GM21447 (cell line): ENCODE measurements at regions not wholly inside any gene's neighbourhood (a gene's known extent, or its start where the extent isn't known, plus 50 kb on each side); places are given as distances from the start of the nearest gene placed in this dataset.
"Not testable (repeated sequence)": the region's sequence is repeated elsewhere in the genome, so short reads cannot be mapped to it uniquely, and the experiment has no call there.

Experiments
- ATAC-seq: cut with Tn5 transposase; IDR thresholded peaks from one replicate; pipeline ENCODE4 v1.9.1; 2021; ENCODE audit not compliant: unreplicated experiment

DNA sequence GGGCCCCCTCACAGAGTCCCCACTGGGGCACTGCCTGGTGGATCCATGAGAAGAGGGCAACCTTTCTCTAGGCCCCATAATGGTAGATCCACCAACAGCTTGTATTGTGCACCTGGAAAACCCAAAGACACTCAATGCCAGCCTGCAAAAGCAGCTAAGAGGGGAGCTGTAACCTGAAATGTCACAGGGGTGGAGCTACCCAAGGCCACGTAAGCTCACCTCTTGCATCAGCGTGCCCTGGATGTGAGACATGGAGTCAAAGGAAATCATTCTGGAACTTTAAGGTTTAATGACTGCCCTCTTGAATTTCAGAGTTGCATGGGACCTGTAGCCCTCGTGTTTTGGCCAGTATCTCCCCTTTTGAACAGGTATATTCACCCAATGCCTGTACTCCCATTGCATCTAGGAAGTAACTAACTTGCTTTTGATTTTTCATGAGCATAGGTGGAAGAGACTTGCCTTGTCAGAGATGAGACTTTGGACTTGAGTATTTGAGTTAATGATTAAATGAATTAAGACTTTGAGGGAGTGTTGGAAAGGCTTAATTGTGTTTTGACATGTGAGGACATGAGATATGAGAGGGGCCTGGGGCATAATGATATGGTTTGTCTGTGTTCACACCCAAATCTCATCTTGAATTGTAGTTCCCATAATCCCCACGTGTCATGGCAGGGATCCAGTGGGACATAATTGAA lies 900.9 kb upstream of the ROBO1 start:
- ATAC-seq = no peak

DNA sequence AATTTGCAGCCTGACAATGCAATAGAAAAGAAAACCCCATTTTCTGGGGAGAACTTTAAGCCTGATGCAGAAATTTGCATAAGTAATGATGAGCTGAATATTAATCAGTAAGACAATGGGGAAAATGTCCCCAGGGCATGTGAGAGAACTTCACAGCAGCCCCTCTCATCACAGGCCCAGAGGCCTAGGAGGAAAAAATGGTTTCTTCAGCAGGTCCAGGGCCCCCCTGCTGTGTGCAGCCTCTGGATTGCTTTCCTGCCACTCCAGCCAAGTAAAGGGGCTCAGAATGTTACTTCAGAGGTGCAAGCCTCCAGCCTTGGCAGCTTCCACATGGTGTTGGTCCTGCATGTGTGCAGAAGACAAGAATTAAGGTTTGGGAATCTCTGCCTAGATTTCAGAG lies 900.3 kb upstream of the ROBO1 start:
- no peak for ATAC-seq

DNA sequence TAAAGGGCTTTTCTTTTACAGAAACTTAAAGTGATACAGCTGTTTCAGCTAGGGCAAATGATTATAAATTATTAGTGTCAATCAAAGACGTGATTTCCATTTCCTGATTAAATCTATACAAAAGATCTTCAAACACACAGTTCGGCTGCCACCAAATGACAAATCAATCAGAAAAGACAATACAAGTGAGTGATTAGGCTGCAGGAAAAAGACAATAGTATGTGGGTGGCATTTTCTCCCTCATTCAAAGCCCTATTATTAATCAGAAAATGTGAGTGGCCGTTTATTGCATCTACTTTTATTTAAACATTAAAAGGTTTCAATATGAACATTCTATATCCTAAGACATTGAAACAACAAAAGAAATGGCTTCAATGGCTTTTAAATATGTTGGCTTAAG lies 895.6 kb upstream of the ROBO1 start:
- no peak for ATAC-seq

DNA sequence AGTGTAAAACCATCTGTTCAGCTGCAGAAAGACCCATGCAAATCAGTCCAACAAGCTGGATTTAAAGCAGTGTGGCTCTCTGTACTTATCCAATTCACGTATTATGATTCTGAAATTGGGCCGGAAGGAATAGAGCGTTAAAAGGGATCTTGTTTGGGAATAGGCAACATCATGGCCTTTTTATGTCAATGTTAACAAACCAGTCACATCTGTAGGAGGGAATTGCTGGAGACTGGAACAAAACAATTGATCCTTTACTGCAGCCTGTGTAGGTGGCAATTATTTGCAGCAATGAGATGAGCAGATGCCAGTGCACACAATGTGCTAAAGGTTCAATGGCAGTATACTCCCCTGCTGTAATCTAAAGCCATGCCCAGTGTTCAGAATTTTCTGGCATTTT lies 887.4 kb upstream of the ROBO1 start:
- no peak for ATAC-seq

DNA sequence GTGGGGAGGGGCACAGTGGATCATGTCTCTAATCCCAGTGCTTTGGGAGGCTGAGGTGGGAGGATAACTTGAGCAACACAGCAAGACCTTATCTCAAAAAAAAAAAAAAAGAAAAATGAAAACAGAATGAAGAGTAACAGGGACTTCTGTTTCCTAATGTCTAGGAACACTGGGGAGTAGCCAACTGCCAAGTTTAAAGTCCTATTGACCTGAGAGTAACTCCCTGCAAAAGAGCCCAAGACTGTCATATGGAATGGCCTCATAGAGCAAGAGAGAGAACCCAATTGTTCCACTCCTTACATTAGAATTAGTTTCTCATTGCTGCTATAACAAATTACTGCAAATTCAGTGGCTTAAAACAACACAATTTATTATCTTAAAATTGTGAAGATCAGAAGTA lies 881.4 kb upstream of the ROBO1 start:
- no peak for ATAC-seq

DNA sequence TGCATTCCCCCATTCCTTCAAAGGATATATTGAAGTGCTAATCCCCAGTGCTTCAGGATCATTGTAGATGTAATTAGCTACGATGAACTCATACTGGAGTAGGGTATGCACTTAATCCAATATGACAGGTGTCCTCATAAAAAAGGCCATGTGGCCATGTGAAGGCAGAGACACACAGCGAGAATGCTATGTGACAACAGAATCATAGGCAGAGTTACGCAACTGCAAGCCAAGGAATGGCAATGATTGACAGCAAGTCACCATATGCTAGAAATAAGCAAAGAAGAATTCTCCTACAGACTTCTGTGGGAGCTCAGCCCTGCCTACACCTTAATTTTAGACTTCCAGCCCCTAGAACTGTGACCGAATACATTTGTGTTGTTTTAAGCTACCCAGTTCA lies 875.6 kb upstream of the ROBO1 start:
- ATAC-seq = no peak

DNA sequence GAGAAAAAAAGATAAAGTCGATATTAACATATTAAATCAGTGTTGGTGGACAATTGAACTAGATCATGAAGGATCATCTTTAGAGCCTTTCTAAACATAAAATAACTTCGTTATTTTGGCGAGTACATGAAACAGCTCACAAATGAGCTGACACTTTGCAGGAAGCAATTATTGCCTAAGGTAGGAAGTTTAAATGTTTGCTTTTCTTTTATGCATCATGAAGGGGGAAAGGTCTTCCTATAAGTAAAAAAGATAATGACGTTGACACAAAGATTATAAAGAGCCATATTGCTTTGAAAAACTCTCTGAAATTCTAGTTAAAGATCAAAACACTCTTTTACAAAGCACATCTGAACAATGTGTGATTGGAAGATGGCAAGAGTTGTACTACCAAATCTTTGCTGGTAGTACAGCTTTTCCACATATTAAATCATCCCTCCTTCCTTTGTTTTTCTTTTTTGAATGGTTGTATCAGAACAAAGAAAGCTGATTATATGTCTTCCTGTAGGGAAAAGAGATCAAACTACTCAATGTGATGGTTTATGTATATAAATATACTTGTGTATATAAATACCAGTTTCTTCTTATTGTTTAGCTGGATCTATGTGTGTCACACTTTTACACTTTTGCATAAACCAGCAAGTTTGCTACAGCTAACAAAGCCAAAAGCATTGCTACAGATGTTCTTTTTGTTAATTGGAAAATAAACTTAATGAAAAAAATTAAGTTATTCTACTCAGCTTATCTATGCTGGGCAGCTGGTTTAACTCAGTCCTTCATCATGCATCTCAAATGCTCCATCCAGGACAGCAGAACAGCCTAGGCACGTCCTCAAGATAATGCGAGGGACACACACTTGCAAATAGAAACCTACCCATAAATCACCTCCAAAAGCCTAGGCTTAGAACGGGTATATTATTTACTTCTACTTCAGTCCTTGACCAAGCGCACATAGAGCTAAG lies 850.8 kb upstream of the ROBO1 start:
- ATAC-seq = no peak

DNA sequence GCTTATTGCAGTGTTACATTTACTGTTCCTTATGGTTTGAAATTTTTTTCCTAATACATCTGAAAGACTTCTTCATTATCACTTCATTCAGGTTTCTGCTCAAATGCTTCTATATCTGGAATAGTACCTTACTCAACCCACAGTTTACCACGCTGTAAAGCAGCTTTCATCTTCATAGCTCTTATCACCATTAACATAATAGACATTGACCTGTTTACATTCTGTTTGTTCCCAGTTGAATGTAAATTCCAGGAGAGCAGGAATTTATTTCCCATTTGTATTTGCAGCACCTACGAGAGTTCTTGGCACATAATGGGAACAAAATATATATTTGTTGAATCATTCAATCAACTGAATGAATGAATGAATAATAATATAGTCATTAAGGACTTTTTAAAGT lies 844.6 kb upstream of the ROBO1 start:
- ATAC-seq = no peak

DNA sequence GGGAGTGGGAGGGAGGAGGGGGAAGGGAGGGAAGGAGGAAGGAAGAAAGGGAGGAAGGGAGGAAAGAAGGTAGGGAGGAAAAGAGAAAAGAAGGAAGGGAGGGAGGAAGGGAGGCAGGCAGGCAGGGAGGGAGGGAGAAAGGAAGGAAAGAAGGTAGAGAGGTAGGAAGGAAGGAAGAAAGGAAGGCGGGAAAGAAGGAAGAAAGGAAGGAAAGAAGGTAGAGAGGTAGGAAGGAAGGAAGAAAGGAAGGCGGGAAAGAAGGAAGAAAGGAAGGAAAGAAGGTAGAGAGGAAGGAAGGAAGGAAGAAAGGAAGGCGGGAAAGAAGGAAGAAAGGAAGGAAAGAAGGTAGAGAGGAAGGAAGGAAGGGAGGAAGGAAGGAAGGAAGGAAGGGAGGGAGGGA lies 840.3 kb upstream of the ROBO1 start:
- ATAC-seq = not testable (repeated sequence)

DNA sequence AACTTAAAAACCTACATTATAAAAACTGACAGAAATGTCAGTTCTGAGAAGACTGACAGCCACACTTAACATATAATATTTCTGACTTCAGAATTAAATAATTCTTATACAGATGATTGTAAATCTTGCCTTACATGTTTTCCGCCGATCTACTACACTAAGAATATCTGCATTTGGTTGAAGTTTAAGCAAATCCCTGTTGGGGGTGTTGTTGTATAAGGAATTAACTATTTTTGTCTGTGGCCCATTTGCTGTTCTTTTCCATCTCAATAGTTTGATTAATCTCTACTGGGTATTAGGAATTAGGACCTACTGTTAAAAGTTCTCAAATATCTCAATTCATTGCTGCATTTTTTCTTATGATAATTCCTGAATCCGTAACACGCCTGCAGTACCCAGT lies 838.3 kb upstream of the ROBO1 start:
- ATAC-seq = no peak

DNA sequence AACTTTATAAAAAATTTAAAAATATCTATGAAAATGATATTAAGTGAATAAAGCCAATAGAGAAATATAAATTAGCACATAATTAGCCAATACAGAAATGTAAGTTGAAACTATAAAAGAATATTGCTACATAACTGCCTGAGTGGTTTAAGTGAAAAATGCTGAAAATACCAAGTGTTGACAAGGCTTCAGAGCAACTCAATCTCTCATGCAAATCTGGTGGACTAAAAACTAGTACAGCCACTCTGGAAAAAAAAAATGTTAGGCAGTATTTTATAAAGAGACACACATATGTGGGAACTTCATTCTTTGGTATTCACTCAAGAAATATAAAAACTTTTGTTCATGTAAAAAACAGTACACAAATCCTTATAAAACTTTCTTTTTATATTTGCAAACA lies 833.7 kb upstream of the ROBO1 start:
- ATAC-seq = no peak

DNA sequence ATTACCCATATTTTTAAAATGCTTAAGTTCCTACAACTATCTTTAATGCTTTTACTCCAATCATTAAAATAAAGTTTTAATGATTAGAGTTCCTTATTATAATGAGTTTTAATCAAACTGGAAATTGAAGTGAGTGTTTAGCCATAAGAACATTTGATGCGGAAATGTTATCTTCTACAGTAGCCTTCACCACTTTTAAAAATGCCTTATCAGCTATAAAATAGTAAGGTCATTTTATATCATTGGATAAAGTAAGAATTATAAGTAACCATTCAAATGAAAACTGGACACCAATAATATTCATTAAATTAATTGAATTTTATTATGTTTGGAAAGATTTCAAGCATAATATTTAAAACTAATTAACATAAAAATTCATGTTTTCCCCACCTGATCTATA lies 825.0 kb upstream of the ROBO1 start:
- ATAC-seq = no peak

DNA sequence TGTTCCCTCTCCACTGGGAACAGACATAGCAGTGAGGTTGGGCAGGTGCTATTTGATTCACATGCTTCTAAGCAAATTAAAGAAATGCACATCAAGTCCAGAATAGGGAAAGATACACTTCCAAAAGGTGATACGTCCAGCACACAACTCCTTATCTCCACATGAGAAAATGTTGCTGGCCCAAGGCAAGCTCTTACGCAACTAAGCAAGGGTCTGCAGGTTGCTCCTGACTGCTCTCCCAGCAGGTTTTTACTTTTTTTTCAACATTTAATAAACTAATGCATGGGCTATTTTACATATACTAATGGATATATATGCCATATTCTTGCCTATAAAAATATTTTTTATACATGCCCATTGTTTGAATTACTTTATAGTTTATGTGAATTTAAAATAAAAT lies 818.5 kb upstream of the ROBO1 start:
- no peak for ATAC-seq

DNA sequence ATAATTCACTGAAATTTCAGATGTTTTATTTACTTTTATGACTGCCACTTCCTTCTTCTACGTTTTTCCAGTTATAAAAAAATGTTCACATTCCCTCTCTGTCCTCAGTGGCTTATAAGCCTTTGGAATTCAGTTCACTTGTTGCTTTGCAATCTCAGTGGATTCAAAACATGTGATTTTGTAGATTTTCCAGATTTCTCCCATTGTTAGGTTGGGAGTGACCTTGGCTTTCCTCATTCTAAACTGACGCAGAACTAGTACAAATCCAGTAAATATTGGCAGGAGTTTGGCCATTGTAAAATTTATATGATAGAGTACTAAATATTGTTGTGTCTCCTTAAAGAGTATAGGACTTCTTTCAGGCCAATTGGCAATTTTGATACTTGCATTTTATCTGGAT lies 812.3 kb upstream of the ROBO1 start:
- ATAC-seq = no peak

DNA sequence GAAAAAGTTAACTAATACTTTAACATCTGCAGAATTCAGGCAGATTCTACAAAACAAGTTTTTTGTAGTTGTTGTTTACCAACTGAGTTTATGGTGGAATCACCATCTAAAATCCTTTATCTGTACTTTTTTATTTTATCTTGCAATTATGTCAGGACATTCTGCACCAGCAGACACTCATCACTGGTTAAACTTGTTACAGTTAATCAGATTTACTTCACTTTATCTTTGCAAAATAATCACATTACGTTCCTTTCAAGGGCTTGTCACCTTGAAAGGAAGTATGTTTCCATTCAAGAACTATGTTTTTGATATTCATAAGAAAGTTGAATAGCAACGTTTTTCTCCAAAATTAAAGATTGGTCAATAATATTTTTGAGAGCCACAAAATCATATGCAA lies 796.6 kb upstream of the ROBO1 start:
- ATAC-seq = no peak

DNA sequence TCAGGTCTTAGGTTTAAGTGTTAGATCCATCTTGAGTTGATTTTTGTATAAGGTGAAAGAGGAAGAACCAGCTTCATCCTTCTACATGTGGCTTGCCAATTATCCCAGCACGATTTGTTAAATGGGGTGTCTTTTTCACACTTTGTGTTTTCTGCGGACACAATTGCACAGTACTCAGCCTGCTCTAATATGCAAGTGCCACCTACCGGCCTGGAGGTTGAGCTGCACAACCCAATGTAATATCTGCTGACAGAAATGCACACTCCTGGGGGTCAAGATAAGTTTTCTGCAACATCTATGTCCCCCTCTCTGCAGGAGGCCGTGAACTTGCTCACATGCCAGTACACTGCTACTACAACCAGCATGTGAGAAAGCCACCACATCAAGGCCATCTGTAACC lies 791.9 kb upstream of the ROBO1 start:
- ATAC-seq = no peak

DNA sequence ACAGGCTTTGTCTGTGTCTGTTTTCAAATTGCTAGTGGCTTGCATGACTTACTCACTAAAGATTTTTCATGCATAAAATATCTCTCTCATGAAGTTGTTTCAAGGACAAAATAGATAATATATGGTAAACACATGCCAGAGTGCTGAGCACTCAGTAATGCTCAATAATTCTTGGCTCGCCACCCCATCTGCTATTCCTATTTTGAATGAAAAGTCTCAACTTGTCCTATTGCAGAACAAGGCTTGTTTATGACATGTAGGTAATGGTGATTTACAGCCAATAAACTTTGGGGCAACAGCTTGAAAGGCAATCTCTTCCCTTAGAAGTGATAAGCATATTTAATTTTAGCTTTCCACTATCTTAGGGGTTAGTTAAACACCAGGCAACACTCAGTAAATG lies 789.0 kb upstream of the ROBO1 start:
- ATAC-seq = no peak

DNA sequence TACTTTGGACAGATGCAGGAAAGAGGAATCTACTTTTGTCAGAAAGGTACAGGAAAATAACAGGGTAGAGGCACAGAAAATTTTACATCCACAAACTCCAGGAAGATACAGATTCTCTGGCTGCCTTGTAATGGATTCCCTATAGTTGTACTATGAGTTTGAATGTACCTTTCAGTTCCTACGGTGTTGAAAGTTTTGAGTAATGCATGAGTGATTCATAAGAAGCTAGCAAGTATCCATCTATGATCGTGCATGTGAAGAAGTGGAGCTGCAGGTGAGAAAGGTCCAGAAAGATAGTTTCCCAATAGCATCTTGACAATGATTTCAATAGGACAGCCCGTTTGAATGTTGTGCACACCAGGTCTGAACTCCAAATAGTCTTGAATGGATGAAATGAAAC lies 786.5 kb upstream of the ROBO1 start:
- no peak for ATAC-seq

DNA sequence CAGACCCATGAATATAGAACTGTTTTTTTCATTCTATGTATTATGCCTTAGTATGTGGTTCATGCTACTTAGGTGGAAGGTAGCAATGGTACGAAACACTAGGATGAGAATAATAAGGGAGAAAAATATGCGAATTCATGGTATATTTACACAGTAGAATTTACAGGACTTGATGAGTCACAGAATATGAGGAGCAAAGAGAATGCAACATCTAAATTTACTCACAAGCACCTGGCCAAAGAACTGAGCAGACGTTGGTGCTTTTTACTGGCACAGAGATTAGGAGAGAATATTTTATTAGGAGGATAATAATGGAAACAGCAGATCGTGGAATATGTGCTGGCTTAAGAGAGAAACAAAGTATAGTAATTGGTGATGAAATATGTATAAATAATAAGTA lies 785.4 kb upstream of the ROBO1 start:
- ATAC-seq = no peak

DNA sequence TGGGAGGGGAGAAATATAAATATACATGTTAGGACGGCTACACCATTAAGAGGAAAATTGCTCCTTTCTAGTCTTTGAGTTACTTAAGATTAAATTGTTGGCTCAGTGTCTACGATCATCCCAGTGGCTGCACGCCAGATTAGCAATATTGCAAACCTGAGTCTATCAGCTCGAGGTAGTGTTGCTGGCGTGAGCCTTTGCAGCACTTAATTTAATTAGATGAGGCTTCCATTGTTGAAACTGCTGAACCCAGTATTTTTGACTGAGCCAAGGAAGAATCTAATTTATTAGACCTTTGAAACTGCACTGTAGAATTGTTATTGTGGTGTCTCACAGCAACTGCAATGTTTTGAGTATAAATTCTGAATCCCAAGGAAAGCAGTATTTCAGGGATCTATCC lies 782.4 kb upstream of the ROBO1 start:
- ATAC-seq = no peak

DNA sequence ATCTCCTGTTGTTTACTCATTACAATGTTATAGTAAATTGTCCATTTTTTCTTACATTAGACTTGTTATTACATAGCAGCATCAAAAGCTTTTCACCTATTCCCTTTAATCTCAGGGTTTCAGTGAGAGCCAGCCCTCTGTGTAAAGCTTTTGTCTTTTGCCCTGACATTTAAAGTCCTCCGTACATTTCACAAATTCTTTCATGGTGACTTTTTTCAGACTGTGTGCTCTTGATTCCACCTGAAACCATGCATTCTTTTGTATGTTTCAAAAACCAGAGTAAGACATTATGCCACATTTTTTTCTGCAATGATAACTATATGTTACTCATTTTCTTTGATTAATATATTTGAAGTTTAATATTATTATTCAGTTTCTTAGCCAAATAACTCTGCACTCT lies 781.4 kb upstream of the ROBO1 start:
- no peak for ATAC-seq

DNA sequence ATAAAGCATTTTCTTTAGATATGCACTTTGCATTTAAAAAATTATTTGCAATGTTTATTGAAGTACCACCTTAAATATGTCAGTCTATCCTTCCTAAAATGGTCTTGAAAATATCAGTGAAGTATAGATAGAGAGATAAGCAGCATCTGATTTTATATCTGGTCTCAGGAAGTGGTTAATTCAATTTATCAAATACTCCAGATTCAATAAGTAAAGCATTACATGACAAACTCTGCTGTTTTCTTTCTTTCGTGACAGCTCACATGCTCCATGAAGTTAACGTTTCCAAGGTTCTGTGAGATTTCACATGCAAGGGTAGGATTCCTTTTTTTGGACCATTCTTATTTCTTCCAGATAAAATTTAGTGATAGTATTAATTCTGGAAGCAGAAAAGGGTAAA lies 775.4 kb upstream of the ROBO1 start:
- no peak for ATAC-seq

DNA sequence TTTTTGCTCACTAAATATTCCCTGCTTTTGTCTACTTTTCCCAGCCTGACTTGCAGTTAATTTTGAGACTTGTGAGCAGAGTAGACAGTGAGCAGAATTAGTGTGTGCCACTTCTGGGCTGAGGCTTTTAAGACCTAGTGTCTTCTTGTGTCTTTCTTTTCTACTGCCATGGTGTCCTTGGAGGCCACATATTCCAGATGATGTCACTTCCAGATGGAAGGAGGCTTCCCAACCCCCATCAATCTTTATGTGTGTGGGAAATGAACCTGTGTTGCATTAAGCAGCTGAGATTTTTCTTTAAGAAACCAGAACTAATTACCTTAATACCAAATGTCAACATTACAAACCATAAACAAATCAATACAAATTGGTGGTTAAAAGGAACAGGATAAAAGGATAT lies 774.7 kb upstream of the ROBO1 start:
- ATAC-seq = no peak
